Hepatocyte (in vitro differentiated cells): ENCODE measurements at regions not wholly inside any gene's neighbourhood (a gene's known extent, or its start where the extent isn't known, plus 50 kb on each side); places are given as distances from the start of the nearest gene placed in this dataset.

Experiments
- CTCF ChIP-seq: fragments of 200-600 bp; sonication (generic); IDR thresholded peaks from 2 replicates; pipeline ENCODE4 v1.5.1; 2016; ENCODE audit warnings: antibody characterized with exemption, mild to moderate bottlenecking; ENCODE audit not compliant: poor library complexity
- EZH2 ChIP-seq: fragments of 200-600 bp; sonication (generic); IDR thresholded peaks from 2 replicates; pipeline ENCODE4 v1.6.1; 2016; ENCODE audit warnings: antibody characterized with exemption, mild to moderate bottlenecking, borderline replicate concordance

GRCh38 chr6:51094271-51094670 is 275.6 kb downstream of the TFAP2B start:
- TF ChIP-seq CTCF (no peak), EZH2 (no peak)
